Type B pancreatic cell (in vitro differentiated cells): ENCODE measurements at regions not wholly inside any gene's neighbourhood (a gene's known extent, or its start where the extent isn't known, plus 50 kb on each side); places are given as distances from the start of the nearest gene placed in this dataset.
A peak's percentile ranks its signal among the peaks of the same experiment; 100 is the strongest.

Source experiments
- DNase-seq: peaks from one replicate; pipeline ENCODE4 v3.0.0; 2021; ENCODE audit warnings: mixed read lengths; ENCODE audit not compliant: unreplicated experiment; ENCODE audit errors: extremely low spot score
- H3K27ac Mint-ChIP-seq: 2 replicates; pipeline ENCODE4 v1.8.0; 2021; ENCODE audit warnings: mild to moderate bottlenecking, mixed read lengths
- H3K27me3 Mint-ChIP-seq: 2 replicates; pipeline ENCODE4 v1.8.0; 2021; ENCODE audit warnings: mixed read lengths
- H3K36me3 Mint-ChIP-seq: 2 replicates; pipeline ENCODE4 v1.8.0; 2021; ENCODE audit warnings: mixed read lengths
- H3K4me1 Mint-ChIP-seq: one replicate; pipeline ENCODE4 v1.8.0; 2021; ENCODE audit warnings: mixed read lengths; ENCODE audit not compliant: unreplicated experiment
- H3K4me3 Mint-ChIP-seq: 2 replicates; pipeline ENCODE4 v1.8.0; 2021; ENCODE audit warnings: mild to moderate bottlenecking, mixed read lengths
- H3K9me3 Mint-ChIP-seq: 2 replicates; pipeline ENCODE4 v1.8.0; 2021; ENCODE audit warnings: mixed read lengths
- TF ChIP-seq, protein P1 (sequence below): fragments of 200-600 bp; sonication (generic); conservative IDR thresholded peaks from 2 replicates; pipeline ENCODE4 v1.5.0; 2021; ENCODE audit warnings: antibody characterized with exemption, mild to moderate bottlenecking

DNA sequence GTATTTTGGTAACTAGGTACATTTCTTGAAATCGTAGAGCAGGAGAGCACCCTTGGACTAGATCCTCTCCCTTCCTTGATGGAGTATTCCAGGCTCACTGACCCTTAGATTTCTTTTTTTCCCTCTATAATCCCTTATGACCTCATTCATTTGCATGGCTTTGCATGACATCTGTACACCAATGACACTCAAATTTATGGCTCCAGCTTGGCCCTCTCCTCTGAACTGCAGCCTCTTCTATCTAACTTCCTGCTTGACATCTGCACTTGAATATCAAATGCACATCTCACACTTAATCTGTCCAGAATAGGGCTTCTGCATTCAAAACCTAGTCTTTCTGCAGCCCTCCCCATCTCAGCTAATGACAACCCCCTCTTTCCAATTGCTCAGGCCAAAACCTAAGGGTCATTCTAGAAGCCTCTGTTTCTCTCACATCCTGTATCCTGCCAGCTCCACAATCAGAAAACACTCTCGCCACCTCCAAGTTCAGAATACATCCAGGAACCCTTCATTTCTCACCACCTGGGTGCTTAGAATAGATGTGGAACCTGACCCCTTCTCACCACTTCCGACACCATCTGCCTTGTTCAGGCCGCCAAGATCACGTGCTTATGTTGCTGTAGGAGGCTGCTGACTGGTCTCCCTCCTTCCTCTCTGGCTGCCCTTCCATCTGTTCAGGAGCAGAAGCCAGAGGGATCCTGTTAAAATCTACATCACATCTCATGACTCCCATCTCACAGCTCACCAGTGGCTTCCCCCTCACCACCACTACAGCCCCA is 138.9 kb upstream of the MTNR1B start:
- H3K36me3 Mint-ChIP-seq, result peaks cover 24% of the 10 kb centered on the region
- TF ChIP-seq, protein P1, sequence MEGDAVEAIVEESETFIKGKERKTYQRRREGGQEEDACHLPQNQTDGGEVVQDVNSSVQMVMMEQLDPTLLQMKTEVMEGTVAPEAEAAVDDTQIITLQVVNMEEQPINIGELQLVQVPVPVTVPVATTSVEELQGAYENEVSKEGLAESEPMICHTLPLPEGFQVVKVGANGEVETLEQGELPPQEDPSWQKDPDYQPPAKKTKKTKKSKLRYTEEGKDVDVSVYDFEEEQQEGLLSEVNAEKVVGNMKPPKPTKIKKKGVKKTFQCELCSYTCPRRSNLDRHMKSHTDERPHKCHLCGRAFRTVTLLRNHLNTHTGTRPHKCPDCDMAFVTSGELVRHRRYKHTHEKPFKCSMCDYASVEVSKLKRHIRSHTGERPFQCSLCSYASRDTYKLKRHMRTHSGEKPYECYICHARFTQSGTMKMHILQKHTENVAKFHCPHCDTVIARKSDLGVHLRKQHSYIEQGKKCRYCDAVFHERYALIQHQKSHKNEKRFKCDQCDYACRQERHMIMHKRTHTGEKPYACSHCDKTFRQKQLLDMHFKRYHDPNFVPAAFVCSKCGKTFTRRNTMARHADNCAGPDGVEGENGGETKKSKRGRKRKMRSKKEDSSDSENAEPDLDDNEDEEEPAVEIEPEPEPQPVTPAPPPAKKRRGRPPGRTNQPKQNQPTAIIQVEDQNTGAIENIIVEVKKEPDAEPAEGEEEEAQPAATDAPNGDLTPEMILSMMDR, result no peak
- DNase-seq, result no peak
- no peak overlapping the region for H3K4me3 Mint-ChIP-seq
- no peaks in the 10 kb centered on the region for H3K9me3 Mint-ChIP-seq
- H3K27ac Mint-ChIP-seq, result no peak overlapping the region
- H3K27me3 Mint-ChIP-seq, result peaks cover 13% of the 10 kb centered on the region
- peaks cover 54% of the 10 kb centered on the region for H3K4me1 Mint-ChIP-seq

DNA sequence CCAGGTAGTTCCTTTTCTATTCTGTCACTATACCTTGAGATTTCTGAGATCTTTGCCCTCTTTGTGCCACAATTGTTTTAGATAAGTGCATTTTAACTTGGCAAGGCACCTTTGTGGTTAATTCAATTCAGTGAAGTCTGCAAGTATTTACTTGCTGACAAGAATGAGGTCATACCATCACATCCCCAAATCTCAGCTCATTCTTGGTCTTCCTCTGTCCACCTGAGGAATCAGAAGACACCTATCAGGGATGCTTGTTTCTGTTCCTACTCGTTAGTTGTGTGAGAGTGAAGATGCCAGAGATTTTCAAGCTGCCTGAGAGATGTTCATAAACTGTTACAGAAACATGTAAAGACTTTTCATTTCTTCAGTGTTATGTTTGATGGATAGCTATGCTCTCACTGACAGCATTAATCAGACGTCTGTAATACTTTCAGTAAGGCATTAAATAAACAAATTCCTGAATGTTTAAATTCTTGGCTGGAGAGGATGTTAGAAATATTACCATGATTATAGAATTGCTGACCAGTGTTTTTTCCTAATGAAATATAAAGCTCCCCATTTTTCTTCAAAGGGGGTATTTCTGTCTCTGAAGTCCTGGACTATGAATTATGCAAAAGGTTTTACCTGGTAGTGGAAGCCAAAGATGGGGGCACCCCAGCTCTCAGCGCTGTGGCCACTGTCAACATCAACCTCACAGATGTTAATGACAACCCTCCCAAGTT is 135.0 kb upstream of the MTNR1B start:
- Mint-ChIP-seq H3K36me3 (peaks cover 29% of the 10 kb centered on the region), H3K4me3 (no peak overlapping the region), H3K27ac (no peak overlapping the region), H3K27me3 (peaks cover 10% of the 10 kb centered on the region), H3K4me1 (peaks cover 37% of the 10 kb centered on the region), H3K9me3 (no peaks in the 10 kb centered on the region)
- DNase-seq, result no peak
- TF ChIP-seq, protein P1, result no peak

DNA sequence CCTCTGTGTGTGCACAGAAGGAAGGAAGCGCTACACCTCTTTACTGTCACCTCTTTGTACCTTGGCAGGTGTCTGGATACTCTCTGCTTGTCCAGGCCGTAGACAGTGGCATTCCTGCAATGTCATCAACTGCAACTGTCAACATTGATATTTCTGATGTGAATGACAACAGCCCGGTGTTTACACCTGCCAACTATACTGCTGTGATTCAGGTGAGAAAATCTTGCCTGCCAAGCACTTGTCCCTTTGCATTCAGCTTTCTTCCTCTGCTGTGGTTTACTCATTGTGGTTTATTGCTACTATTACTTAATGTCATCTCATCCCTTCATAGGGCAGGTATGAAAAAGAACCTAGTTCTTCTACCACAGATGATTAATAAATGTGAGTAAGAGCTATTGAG is 131.9 kb upstream of the MTNR1B start:
- TF ChIP-seq, protein P1, result no peak
- Mint-ChIP-seq H3K36me3 (peaks cover 21% of the 10 kb centered on the region), H3K27me3 (peaks cover 5% of the 10 kb centered on the region)

GRCh38 chr11:92838759-92839310 is 130.6 kb upstream of the MTNR1B start:
- DNase-seq, result no peak
- peaks cover 5% of the 10 kb centered on the region for H3K27me3 Mint-ChIP-seq
- H3K36me3 Mint-ChIP-seq, result peaks cover 27% of the 10 kb centered on the region
- peaks cover 40% of the 10 kb centered on the region for H3K4me1 Mint-ChIP-seq
- peak overlapping the region; percentile 0 for H3K4me3 Mint-ChIP-seq
- H3K27ac Mint-ChIP-seq, result peak overlapping the region; percentile 20
- no peaks in the 10 kb centered on the region for H3K9me3 Mint-ChIP-seq
- TF ChIP-seq, protein P1, result no peak

More for the DNA sequence above, 131.9 kb upstream of the MTNR1B start:
- H3K9me3 Mint-ChIP-seq, result no peaks in the 10 kb centered on the region
- H3K27ac Mint-ChIP-seq, result no peak overlapping the region
- no peak for DNase-seq
- no peak overlapping the region for H3K4me3 Mint-ChIP-seq
- peaks cover 35% of the 10 kb centered on the region for H3K4me1 Mint-ChIP-seq

DNA sequence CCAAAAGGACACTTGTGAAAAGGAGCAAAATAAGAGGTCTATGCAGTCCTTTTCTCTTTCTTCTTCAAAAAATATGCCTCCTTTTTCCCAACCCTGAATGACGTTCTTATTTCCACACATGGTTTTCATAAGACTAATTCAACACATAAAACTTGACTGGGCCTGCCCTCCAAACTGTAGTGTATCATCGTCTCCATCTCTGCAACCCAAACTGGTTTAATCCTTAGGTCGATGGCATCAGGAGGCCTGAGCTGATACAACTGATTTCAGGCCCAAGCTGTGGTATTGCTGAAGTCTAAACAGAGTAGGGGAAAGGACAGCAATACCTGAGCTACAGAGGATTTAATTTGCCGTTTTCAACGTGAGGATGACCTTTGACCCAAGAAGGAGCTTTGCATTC is 130.0 kb upstream of the MTNR1B start:
- H3K36me3 Mint-ChIP-seq, result peaks cover 30% of the 10 kb centered on the region
- peak overlapping the region; percentile 39 for H3K4me3 Mint-ChIP-seq
- peaks cover 37% of the 10 kb centered on the region for H3K4me1 Mint-ChIP-seq
- DNase-seq, result no peak
- TF ChIP-seq, protein P1, result no peak
- no peaks in the 10 kb centered on the region for H3K9me3 Mint-ChIP-seq
- H3K27me3 Mint-ChIP-seq, result peaks cover 5% of the 10 kb centered on the region
- H3K27ac Mint-ChIP-seq, result peak overlapping the region; percentile 68
